ENCODE measurements at regions not wholly inside any gene's neighbourhood (a gene's known extent, or its start where the extent isn't known, plus 50 kb on each side); places are given as distances from the start of the nearest gene placed in this dataset.

GRCh38 chr18:46325895-46326294 is 221.7 kb downstream of the HAUS1 start:
- no peak for DNase-seq

GRCh38 chr18:46329736-46330246 is 225.6 kb downstream of the HAUS1 start:
- DNase-seq: no peak

DNA sequence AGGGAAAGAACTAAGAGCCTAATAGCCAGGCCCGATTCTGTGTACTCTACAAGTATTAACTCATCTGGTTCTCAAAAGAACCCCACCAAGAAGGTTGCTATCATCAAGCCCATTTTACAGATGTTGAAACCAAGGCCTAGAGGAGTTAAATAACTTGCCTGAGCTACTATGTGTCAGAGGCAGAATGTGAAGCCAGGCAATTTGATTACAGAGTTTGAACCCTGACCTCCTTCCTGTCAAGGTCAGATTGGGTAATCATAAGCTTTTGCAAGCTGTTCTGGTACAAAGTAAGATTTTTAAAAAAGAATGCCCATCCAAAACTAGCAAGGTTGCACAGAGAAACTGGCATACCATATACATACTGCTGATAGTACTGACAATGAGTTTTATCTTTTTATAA is 227.1 kb downstream of the HAUS1 start:
- DNase-seq: no peak

DNA sequence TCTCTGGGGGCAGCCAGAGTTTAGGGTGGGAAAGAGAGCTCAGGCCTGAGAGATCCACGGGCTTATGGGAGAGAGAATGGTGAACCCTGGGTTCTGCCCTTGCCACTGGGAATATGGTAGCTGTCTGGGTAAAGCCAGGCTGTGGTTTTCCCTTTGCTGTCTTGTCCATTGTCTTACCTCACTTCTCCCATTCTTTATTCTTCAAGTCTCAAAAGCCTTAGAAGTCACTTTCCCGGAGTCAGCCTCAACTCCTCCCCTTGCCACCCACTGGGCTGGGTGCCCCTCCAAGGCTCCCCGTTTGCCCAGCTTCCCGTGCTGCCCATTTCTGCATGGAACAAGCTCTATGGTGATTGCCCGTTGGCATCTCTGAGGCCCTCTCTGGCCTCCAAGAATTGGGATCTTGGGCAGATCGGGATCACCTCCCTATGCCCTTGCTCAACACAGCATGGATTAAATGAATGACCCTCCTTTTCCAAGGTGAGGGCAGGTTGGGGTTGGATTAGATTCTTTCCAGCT is 228.2 kb downstream of the HAUS1 start:
- DNase-seq: no peak

DNA sequence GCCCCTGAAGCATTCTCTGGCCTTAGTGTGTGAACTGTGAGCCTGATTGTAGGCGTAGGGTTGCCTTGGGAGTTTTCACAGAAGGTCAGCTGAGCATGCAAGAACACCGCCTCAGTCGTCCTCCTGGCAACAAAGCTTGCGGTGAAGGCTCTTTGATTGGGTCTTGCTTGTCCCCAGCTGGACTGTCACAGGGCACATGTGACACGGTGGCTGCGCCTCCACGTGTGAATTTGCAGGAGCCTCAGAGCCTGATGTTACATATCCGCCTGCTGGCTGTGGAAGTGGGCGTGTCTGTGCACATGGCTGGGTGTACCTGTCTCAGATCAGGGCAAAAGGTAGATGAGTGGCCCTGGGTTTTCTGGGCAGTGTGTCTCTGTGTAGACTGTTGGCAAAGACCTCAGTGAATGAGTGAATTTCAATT is 228.7 kb downstream of the HAUS1 start:
- peak; percentile 56 for DNase-seq

DNA sequence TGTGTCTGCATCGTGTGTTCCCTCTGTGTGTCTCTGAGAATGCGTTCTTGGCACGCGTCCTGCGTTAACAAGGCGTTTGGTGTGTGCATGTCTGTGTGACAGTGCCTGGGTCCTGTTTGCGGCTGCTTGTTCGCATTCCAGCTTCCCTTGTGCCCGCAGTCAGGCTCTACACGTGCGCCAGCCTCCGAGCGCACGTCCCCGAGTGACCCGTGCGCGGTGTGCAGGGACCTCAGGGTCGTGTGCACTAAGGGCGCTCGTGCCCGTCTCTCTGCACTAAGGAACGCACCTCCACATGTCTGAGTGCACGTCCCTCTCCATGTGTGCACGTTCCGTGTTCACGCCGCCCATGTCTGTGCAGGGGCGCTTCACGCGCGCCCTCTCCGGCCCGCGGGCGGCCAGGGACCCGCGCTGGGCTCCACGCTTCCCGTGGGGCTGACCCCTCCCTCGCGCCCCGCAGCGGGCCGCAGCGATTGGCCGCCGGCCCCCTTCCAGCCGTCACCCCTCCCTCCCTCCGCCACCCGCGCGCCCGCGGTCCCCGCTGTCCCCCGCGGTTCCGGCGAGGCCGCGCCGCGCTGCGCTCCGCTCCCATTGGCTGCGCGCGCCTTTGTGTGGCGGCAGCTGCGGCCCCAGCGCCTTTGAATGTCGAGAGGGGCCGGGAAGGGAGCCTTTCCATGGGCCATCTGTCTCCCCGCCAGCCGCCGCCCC is 229.4 kb downstream of the HAUS1 start:
- peak; percentile 88 for DNase-seq

- DNase-seq: peak; percentile 72
Measured at GRCh38 chr18:46334868-46335281, 230.7 kb downstream of the HAUS1 start.

- DNase-seq: peak; percentile 73
Measured at GRCh38 chr18:46335534-46336101, 231.4 kb downstream of the HAUS1 start.

GRCh38 chr18:46336278-46337111 is 232.3 kb downstream of the HAUS1 start:
- peak; percentile 59 for DNase-seq

GRCh38 chr18:46337271-46337670 is 233.1 kb downstream of the HAUS1 start:
- DNase-seq: peak; percentile 74

DNA sequence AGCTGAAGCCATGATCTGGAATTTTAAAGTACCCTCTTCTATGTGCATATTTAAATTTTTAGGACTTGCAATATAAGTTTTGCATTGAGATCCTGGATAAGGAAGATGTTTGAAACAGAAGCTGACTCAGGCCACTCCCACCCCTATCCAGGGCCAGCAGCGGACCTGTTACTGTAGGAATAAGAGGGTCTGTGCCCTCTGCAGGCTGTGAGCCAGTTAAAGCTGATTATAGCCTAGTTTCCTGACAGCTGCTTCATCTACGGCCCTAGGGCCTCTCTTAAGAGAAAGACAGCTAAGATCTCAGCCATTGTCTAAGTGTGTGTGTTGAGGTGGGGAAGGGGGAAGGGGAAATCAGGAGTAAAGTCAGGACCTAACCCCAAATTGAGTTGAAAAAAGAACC is 234.0 kb downstream of the HAUS1 start:
- peak; percentile 97 for DNase-seq

DNA sequence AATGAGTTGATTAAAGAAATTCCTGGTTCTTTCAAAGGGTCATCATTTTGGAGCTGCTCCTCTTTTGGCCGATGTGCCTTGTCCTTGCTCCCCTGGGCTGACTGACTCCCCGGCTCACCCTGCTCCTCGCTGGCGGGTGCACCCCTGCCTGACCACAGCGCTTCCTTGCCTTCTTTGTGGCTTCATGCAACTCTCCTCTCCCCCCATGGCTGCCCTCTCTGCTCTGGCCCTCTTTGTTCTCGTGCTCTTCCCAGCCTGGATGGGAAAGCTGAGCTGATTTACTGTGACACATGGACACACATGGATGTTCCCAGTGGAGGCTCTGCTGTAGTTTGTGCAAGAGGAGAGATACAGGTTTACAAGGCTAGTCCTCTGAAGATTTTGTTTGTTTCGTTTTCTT is 234.6 kb downstream of the HAUS1 start:
- DNase-seq: peak; percentile 75

GRCh38 chr18:46340716-46341115 is 236.5 kb downstream of the HAUS1 start:
- no peak for DNase-seq

DNA sequence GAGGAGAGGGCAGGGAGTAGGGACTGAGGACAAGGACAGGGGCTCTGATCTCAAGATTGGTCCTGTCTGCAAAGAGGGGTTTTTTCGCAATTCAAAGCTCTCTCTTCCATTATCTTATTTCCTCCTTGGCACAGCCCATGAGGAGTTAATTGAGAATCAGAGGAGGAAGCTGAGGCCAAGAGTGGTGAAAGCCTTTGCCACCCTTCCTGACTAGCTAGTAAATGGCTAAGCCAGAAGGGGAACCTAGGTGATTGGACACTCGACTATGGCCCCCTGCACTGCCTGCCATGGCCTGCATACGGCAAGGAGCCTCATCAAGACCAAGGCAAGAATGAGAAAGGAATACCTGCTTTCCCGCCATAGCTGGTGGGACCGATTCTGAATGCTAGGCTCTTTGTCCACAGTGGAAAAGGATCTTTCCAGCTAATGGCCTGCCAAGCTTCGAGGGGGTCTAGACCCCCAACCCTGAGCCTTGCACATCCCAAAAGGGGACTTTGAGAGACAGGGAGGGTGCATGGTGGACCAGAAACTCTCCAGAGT is 237.9 kb downstream of the HAUS1 start:
- no peak for DNase-seq

DNA sequence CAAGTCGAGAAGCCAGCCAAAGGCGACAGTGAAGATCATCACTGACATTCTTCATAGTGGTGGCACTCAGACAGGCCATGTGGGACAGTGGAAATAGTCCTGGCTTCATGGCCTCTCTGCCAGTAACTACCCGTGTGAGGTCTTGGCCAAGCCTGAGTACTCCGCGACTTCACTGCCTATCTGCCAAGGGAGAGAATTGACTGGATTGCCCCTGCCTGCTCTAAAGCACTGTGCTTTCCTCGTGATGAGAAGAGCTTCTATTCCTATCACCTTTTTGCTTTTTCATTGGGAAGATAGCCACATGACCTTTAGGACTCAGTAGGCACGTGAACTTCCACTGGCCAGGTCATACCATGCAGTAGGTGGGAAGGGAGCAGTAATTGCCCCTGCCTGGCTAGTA is 239.3 kb downstream of the HAUS1 start:
- DNase-seq: no peak

DNA sequence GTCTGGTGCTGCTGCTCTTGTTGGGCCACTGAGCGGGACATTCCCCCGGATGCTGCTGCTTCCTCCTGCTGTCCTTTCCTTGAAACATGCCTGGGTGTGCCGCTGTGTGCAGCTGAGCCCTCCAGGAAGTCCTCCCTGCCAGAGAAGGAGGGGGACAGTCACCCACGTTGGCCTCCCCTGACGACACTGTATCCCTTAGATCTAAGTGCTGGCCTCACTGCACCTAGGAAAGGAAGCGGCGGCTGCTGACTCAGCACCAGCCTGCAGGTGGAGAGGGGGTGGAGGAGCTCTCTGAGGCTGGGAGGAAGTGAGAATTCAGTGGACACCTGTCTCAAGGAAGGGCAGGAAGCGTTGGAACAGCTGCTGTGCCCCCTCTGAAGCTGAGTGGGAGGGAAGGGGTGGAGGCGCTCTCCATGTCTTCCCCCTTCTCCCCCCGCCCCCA is 239.8 kb downstream of the HAUS1 start:
- DNase-seq: peak; percentile 28

- DNase-seq: no peak
Measured at GRCh38 chr18:46344416-46345180, 240.4 kb downstream of the HAUS1 start.

GRCh38 chr18:46345181-46345465 is 240.9 kb downstream of the HAUS1 start:
- no peak for DNase-seq

DNA sequence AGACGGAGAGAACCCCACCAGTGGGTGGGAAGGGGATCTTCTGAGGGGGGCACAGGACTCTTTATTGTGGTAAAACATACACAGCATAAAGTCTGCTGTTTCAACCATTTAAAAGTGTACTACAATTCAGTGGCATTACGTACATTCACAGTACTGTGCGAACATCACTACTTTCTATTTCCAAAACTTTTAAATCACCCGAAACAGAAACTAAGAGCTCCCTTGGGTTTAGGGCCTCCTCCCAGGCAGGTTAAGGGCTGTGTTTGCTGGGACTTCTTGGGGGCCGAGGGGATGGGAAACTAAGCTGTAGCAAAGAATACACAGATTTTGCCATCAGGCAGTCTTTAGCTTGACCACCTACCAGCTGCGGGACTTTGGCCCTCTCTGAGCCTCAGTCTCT is 242.0 kb downstream of the HAUS1 start:
- DNase-seq: no peak

DNA sequence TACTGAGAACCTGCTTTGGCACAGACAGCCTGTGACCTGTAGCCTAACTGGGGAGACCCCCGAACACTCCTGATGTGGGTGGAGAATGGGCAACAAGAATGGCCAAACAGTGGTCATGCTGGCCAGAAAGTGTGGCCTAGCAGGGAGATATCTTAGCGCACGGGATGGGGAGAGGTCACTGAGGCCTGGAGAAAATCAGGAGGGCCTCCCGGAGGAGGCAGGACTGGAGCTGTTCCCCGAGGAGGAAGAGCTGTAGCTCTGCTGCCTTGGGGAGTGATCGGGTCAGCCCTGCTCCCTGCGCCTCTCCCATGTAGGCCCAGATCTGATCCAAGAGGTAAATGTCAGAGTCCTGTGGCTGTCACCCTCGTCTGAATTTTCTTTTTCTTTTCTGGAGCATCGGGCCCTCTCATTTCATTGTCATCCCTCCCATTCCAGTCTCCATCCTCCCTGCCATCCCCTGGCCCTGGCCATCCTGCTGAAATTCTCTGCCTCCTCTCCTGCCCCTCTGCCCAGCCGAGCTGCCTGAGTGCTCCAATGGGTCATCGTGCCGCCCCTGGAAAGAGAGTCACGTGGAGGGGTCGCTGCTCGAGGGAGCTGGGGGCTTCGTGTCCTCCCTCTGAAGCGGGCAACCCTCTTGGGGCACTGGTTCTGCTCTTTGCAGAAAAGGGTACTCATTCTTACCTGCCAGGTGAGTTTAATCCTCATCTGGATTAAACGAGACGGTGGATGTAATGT is 242.9 kb downstream of the HAUS1 start:
- DNase-seq: no peak

- no peak for DNase-seq
Measured at GRCh38 chr18:46350598-46351159, 246.5 kb downstream of the HAUS1 start.
